Neural progenitor cell (in vitro differentiated cells): ENCODE measurements at regions not wholly inside any gene's neighbourhood (a gene's known extent, or its start where the extent isn't known, plus 50 kb on each side); places are given as distances from the start of the nearest gene placed in this dataset.
"Not testable (repeated sequence)": the region's sequence is repeated elsewhere in the genome, so short reads cannot be mapped to it uniquely, and the experiment has no call there.

Source experiments
- CTCF ChIP-seq: fragments of 200-600 bp; sonication (generic); IDR thresholded peaks from 2 replicates; pipeline ENCODE4 v1.5.1; 2017; ENCODE audit warnings: antibody characterized with exemption, mild to moderate bottlenecking
- EZH2phosphoT487 ChIP-seq: fragments of 200-600 bp; sonication (generic); IDR thresholded peaks from 2 replicates; pipeline ENCODE4 v1.6.1; 2017; ENCODE audit warnings: antibody characterized with exemption

GRCh38 chr2:16024628-16025027 is 84.3 kb downstream of the MYCN start:
- not testable (repeated sequence) for TF ChIP-seq CTCF, EZH2phosphoT487
